K562 (cell line): ENCODE measurements at regions not wholly inside any gene's neighbourhood (a gene's known extent, or its start where the extent isn't known, plus 50 kb on each side); places are given as distances from the start of the nearest gene placed in this dataset.

Experiments used
- ATAC-seq: fragments of 200-7000 bp; cut with Tn5 transposase; 3 replicates; pipeline ENCODE4 v1.9.1; 2020; ENCODE audit warnings: moderate library complexity
- BruUV-seq: library from RNA; stranded (reverse); fragments of 400-500 nt; replicated peaks from 2 replicates; lab custom pipeline; 2021; lab: Mats Ljungman, UMichigan
- CTCF ChIA-PET: fragments of 300-600 bp; formaldehyde crosslinking; extraction: SDS; loops from one replicate; lab custom pipeline; 2021; ENCODE audit warnings: low intra/inter-chr PET ratio; lab: Yijun Ruan, JAX
- POLR2A ChIA-PET: fragments of 300-600, 350-650 bp; sonication (Branson Sonifier 250); formaldehyde crosslinking; extraction: SDS; loops from one replicate; lab custom pipeline; 2021; ENCODE audit warnings: antibody characterized with exemption, inconsistent platforms; lab: Yijun Ruan, JAX
- DNase-seq, 4 experiments: peaks; one replicate each; pipeline versions ENCODE4 v3.0.0 to v3.0.0-alpha.2; 2011 to 2018; ENCODE audit warnings: low spot score in 3 of 4, mixed read lengths in 3 of 4; ENCODE audit errors: extremely low read depth in 1 of 4
- FAIRE-seq: peaks from 2 replicates; lab custom pipeline; 2011; peaks lifted over from hg19 to GRCh38; lab: Jason Lieb, UNC
- H2AFZ ChIP-seq: 2 replicates; pipeline ENCODE4 v1.6.0; 2011; ENCODE audit warnings: low read depth, low read length, control low read depth, inconsistent platforms
- H3K27ac ChIP-seq: fragments of 200-600 bp; 3 replicates; pipeline ENCODE4 v1.8.0; 2011; ENCODE audit warnings: low read depth, mild to moderate bottlenecking, control low read depth, inconsistent platforms, low read length, moderate library complexity, mixed read lengths; ENCODE audit errors: extremely low read depth
- H3K27me3 ChIP-seq, 2 experiments: fragments of 300-600 bp in 1 of 2; 2 replicates in 1 of 2; 3 replicates in 1 of 2; pipeline versions ENCODE4 v1.6.0 to v1.8.0; 2011; ENCODE audit warnings: inconsistent platforms in 2 of 2, low read length in 2 of 2, mild to moderate bottlenecking in 1 of 2, mixed read lengths in 1 of 2, moderate library complexity in 1 of 2; ENCODE audit not compliant: control insufficient read depth in 2 of 2, insufficient read depth in 2 of 2
- H3K36me3 ChIP-seq: fragments of 300-600 bp; 3 replicates; pipeline ENCODE4 v1.8.0; 2011; ENCODE audit warnings: mild to moderate bottlenecking, low read length, inconsistent platforms; ENCODE audit not compliant: control insufficient read depth, insufficient read depth
- H3K4me1 ChIP-seq, 2 experiments: fragments of 200-600 bp in 1 of 2; replicated peaks in 1 of 2; 2 replicates in 1 of 2; 3 replicates in 1 of 2; pipeline versions ENCODE4 v1.5.1 to v1.8.0; 2011; ENCODE audit warnings: inconsistent platforms in 2 of 2, low read length in 2 of 2, mild to moderate bottlenecking in 1 of 2, mixed read lengths in 1 of 2, moderate library complexity in 1 of 2; ENCODE audit not compliant: control insufficient read depth in 2 of 2, insufficient read depth in 2 of 2
- H3K4me2 ChIP-seq: 2 replicates; pipeline ENCODE4 v1.6.1; 2011; ENCODE audit warnings: low read length, control low read depth, inconsistent platforms, mixed read lengths; ENCODE audit not compliant: insufficient read depth
- H3K4me3 ChIP-seq: fragments of 200-600 bp; sonication (generic), shearing (Covaris generic); 2 replicates; pipeline ENCODE4 v1.5.1; 2016; ENCODE audit warnings: control low read depth, inconsistent platforms
- H3K79me2 ChIP-seq: fragments of 200-600 bp; 3 replicates; pipeline ENCODE4 v1.8.0; 2011; ENCODE audit warnings: low read length, inconsistent platforms; ENCODE audit not compliant: control insufficient read depth, insufficient read depth
- H3K9ac ChIP-seq, 2 experiments: 2 replicates each; pipeline versions ENCODE4 v1.6.0 to v1.6.1; 2011; ENCODE audit warnings: low read depth in 2 of 2, low read length in 2 of 2, control low read depth in 1 of 2, inconsistent platforms in 1 of 2, mild to moderate bottlenecking in 1 of 2, mixed read lengths in 1 of 2; ENCODE audit not compliant: insufficient read depth in 1 of 2
- H3K9me1 ChIP-seq: one replicate; pipeline ENCODE4 v1.6.0; 2011; ENCODE audit warnings: inconsistent platforms, mild to moderate bottlenecking, low read length, moderate library complexity; ENCODE audit not compliant: control insufficient read depth, insufficient read depth
- H3K9me3 ChIP-seq: replicated peaks from 2 replicates; pipeline ENCODE4 v1.5.1; 2011; ENCODE audit warnings: low read depth, low read length, inconsistent platforms; ENCODE audit not compliant: control insufficient read depth, insufficient read depth
- H4K20me1 ChIP-seq: replicated peaks from 2 replicates; pipeline ENCODE4 v1.6.1; 2011; ENCODE audit warnings: low read length, inconsistent platforms, mixed read lengths; ENCODE audit not compliant: control insufficient read depth, insufficient read depth
- ELF2 ChIP-seq: fragments of 250-450 bp; sonication (Bioruptor Pico); IDR thresholded peaks from 2 replicates; pipeline ENCODE4 v1.5.0; 2021; ENCODE audit warnings: mild to moderate bottlenecking
- ELF4 ChIP-seq: fragments of 450-650 bp; formaldehyde crosslinking; IDR thresholded peaks from 2 replicates; pipeline ENCODE4 v1.4.0; 2022; ENCODE audit warnings: missing genetic modification characterization
- HSF4 ChIP-seq: fragments of 250-450 bp; sonication (Bioruptor Pico); IDR thresholded peaks from 2 replicates; pipeline ENCODE4 v2.1.2; 2022; ENCODE audit warnings: mild to moderate bottlenecking, moderate library complexity, borderline replicate concordance
- NCOA4 ChIP-seq: fragments of 450-650 bp; IDR thresholded peaks from 2 replicates; pipeline ENCODE4 v1.6.1; 2018; ENCODE audit warnings: mild to moderate bottlenecking; ENCODE audit not compliant: partially characterized antibody
- NFYB ChIP-seq: IDR thresholded peaks from 2 replicates; pipeline ENCODE4 v1.6.1; 2011; ENCODE audit warnings: mild to moderate bottlenecking, moderate library complexity; ENCODE audit not compliant: insufficient read length; ENCODE audit errors: extremely low read depth
- POLR2H ChIP-seq: IDR thresholded peaks from 2 replicates; pipeline ENCODE4 v1.6.1; 2016; ENCODE audit warnings: missing genetic modification characterization, low read depth, mild to moderate bottlenecking, control low read depth, missing compliant biosample characterization, moderate library complexity
- SOX6 ChIP-seq: fragments of 450-650 bp; IDR thresholded peaks from 2 replicates; pipeline ENCODE4 v1.6.1; 2014; ENCODE audit warnings: mild to moderate bottlenecking
- TBL1XR1 ChIP-seq, 2 experiments: IDR thresholded peaks; 2 replicates each; pipeline ENCODE4 v1.6.1; 2012; ENCODE audit warnings: improper control_type of control experiment in 2 of 2, low read length in 2 of 2, mild to moderate bottlenecking in 1 of 2
- ZBED1 ChIP-seq: IDR thresholded peaks from 2 replicates; pipeline ENCODE4 v1.6.1; 2014
- ZNF174 ChIP-seq: fragments of 250-450 bp; sonication (Bioruptor Pico); IDR thresholded peaks from 2 replicates; pipeline ENCODE4 v1.4.0; 2020; ENCODE audit warnings: mild to moderate bottlenecking
- WGBS: fragments of 100-300 bp; shearing (Covaris generic); methylation state at CpG from one replicate; pipeline ENCODE4 v1.1.6; 2016; ENCODE audit warnings: low coverage, mixed read lengths; ENCODE audit not compliant: insufficient coverage; ENCODE audit errors: missing lambda C conversion rate; 5-methylcytosine and 5-hydroxymethylcytosine counted together
- in situ Hi-C: fragments of 300-500 bp; cut with MboI; formaldehyde crosslinking; loops from 4 replicates; pipeline ENCODE4 v1.15.0; 2018; ENCODE audit warnings: inconsistent platforms, mixed read lengths
- intact Hi-C: fragments of 100-400 bp; cut with micrococcal nuclease; formaldehyde crosslinking; loops from 2 replicates; pipeline ENCODE4 v1.14.2; 2022
- TF ChIP-seq, protein P1 (sequence below): fragments of 250-450 bp; sonication (Bioruptor Pico); IDR thresholded peaks from 2 replicates; pipeline ENCODE4 v1.5.0; 2021
- TF ChIP-seq, protein P2 (sequence below): fragments of 450-650 bp; IDR thresholded peaks from 2 replicates; pipeline ENCODE4 v1.6.1; 2017; ENCODE audit warnings: mild to moderate bottlenecking, moderate library complexity
- TF ChIP-seq, protein P3 (sequence below): fragments of 250-450 bp; sonication (Bioruptor Pico); IDR thresholded peaks from 2 replicates; pipeline ENCODE4 v1.4.0; 2020; ENCODE audit warnings: mild to moderate bottlenecking, moderate library complexity

DNA sequence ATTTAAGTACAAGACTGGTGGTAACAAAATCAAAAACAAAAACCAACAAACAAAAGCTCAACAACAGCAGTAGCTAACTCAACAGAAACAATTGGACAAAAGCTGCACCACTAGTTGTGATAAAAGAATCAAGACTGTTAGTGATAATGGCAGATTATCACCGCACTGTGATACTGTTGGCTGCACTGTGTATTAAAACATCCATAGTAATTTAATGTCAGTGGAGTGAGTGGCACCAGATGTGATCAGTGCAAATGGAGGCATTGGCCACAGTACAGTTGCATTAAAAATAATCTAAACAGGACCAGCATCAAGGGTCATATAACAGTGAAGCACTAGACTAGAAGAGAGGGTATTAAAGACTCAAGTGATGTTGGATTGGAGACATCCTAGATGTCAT lies 1341.3 kb downstream of the MRPL39 start:
- Histone ChIP-seq H3K36me3 (no peaks in the 10 kb centered on the region), H3K9ac (no peak overlapping the region), H3K9me1 (no peaks in the 10 kb centered on the region), H2AFZ (no peak overlapping the region), H3K27me3 (no peaks in the 10 kb centered on the region), H3K79me2 (no peaks in the 10 kb centered on the region), H3K4me2 (no peak overlapping the region), H3K9me3 (no peaks in the 10 kb centered on the region), H3K4me3 (no peak overlapping the region), H3K4me1 (no peaks in the 10 kb centered on the region; a peak in 1 of 5 replicates), H4K20me1 (no peaks in the 10 kb centered on the region), H3K27ac (no peak overlapping the region)
- no TSS peak for BruUV-seq
- in situ Hi-C loops: no loop called here
- FAIRE-seq (no peak), ATAC-seq (no peak), DNase-seq (no peak)
- 0% methylated on average over 1 of the region's 1 CpG for WGBS
- intact Hi-C loops: no loop called here
- ChIA-PET POLR2A (no interaction called here), CTCF (no interaction called here)
- TF ChIP-seq, protein P1, sequence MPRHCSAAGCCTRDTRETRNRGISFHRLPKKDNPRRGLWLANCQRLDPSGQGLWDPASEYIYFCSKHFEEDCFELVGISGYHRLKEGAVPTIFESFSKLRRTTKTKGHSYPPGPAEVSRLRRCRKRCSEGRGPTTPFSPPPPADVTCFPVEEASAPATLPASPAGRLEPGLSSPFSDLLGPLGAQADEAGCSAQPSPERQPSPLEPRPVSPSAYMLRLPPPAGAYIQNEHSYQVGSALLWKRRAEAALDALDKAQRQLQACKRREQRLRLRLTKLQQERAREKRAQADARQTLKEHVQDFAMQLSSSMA (CRISPR knock-in tag): no peak
- TF ChIP-seq, protein P2, sequence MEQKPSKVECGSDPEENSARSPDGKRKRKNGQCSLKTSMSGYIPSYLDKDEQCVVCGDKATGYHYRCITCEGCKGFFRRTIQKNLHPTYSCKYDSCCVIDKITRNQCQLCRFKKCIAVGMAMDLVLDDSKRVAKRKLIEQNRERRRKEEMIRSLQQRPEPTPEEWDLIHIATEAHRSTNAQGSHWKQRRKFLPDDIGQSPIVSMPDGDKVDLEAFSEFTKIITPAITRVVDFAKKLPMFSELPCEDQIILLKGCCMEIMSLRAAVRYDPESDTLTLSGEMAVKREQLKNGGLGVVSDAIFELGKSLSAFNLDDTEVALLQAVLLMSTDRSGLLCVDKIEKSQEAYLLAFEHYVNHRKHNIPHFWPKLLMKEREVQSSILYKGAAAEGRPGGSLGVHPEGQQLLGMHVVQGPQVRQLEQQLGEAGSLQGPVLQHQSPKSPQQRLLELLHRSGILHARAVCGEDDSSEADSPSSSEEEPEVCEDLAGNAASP: no peak
- TF ChIP-seq TBL1XR1 (IDR thresholded peaks at IDR 0.05; ENCODE audit: low read length in 2 of 2): no peak
- TF ChIP-seq NCOA4: no peak
- no peak for TF ChIP-seq ELF2 (CRISPR knock-in tag)
- TF ChIP-seq NFYB: no peak
- TF ChIP-seq, protein P3, sequence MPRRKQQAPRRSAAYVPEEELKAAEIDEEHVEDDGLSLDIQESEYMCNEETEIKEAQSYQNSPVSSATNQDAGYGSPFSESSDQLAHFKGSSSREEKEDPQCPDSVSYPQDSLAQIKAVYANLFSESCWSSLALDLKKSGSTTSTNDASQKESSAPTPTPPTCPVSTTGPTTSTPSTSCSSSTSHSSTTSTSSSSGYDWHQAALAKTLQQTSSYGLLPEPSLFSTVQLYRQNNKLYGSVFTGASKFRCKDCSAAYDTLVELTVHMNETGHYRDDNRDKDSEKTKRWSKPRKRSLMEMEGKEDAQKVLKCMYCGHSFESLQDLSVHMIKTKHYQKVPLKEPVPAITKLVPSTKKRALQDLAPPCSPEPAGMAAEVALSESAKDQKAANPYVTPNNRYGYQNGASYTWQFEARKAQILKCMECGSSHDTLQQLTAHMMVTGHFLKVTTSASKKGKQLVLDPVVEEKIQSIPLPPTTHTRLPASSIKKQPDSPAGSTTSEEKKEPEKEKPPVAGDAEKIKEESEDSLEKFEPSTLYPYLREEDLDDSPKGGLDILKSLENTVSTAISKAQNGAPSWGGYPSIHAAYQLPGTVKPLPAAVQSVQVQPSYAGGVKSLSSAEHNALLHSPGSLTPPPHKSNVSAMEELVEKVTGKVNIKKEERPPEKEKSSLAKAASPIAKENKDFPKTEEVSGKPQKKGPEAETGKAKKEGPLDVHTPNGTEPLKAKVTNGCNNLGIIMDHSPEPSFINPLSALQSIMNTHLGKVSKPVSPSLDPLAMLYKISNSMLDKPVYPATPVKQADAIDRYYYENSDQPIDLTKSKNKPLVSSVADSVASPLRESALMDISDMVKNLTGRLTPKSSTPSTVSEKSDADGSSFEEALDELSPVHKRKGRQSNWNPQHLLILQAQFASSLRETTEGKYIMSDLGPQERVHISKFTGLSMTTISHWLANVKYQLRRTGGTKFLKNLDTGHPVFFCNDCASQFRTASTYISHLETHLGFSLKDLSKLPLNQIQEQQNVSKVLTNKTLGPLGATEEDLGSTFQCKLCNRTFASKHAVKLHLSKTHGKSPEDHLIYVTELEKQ: no peak
- TF ChIP-seq POLR2H (tag): no peak
- TF ChIP-seq ELF4 (CRISPR knock-in tag): no peak
- TF ChIP-seq HSF4 (CRISPR knock-in tag): no peak
- no peak for TF ChIP-seq SOX6
- no peak for TF ChIP-seq ZNF174
- TF ChIP-seq ZBED1: no peak
